Mesenteric fat pad (tissue), 1 donor: ENCODE measurements at regions not wholly inside any gene's neighbourhood (a gene's known extent, or its start where the extent isn't known, plus 50 kb on each side); places are given as distances from the start of the nearest gene placed in this dataset.

ENCODE experiments used
- DNase-seq: peaks from one replicate; pipeline ENCODE4 v3.0.0-alpha.2; 2020; ENCODE audit warnings: low spot score
- donor health status: DM: yes; HTN: yes; CAD: no.

DNA sequence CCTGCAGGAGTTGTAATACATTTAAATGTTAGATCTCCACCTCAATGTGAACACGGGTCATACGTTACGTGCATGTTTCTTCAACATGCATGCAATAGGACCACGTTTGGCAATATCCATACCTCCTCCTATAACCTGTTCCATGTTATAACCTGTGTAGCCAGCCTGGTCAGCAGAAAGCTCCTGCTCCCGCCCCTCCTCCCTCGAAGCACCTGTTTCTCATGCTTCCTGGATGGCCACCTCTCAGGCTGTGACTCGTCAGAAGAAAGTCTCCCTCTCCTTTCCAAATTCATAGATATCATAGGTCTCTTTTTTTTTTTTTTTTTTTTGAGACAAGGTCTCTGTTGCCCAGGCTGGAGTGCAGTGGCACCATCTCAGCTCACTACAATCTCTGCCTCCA, 96.5 kb downstream of the HMX1 start:
- DNase-seq, result peak; percentile 65

- DNase-seq, result peak; percentile 18
Observed at GRCh38 chr4:8774071-8774470, 97.6 kb downstream of the HMX1 start.

DNA sequence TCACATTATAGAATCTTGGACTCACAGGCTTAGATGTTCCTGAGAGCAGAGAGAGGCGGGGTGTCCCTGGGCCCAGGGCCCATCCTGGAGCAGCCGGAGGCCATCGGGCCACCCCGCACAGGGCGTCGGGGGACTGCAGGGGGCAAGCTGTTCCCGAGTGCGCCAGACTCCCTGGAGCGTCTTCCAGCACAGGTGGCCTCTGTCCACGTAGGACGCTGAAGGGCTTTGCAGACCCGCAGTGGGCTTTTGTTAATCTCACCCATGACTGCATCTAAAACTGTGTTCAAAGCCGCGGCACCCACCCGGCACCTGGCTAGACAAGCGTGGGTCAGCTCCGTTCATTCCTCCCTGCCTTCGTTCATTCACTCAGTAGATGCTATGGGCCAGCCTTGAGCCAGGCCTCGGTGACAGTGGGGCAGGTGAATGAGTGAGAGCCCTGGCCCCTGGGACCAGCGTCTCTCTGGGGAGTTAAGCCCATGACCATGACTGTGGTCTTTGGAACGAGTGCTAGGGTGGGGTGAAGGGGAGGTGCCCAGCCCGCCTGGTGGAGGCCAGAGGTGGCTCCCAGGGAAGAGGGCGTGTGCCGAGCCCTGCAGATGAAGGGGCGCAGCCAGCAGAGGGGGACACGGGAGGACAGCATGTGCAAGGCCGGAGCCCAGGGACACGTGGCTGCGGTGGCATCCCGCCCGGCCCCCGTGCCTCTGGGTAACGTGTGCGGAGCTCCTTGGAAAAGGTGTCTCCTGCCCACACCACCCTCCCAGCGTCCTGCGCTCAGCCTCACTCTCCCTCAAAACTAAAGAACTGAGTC, 98.3 kb downstream of the HMX1 start:
- peak; percentile 81 for DNase-seq

GRCh38 chr4:8772499-8773123, 99.0 kb downstream of the HMX1 start:
- DNase-seq, result peak; percentile 73

GRCh38 chr4:8771666-8772065, 100.0 kb downstream of the HMX1 start:
- DNase-seq, result peak; percentile 45

DNA sequence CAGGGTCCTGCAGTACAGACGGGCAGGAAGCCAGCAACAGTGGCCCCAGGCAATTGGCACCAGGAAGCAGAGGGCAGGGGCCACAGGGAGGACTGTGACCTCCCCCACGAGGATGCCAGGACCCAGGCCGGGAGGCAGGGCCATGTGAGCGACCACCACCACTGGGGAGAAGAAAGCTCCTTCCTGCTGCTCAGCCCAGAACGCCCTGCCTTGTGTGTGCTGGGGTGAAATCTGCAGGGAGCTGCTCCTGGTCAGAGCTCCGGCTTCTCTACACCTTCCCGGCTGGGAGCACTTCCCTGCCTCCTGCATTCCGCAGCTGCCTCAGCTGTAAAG, 100.4 kb downstream of the HMX1 start:
- peak; percentile 75 for DNase-seq

DNA sequence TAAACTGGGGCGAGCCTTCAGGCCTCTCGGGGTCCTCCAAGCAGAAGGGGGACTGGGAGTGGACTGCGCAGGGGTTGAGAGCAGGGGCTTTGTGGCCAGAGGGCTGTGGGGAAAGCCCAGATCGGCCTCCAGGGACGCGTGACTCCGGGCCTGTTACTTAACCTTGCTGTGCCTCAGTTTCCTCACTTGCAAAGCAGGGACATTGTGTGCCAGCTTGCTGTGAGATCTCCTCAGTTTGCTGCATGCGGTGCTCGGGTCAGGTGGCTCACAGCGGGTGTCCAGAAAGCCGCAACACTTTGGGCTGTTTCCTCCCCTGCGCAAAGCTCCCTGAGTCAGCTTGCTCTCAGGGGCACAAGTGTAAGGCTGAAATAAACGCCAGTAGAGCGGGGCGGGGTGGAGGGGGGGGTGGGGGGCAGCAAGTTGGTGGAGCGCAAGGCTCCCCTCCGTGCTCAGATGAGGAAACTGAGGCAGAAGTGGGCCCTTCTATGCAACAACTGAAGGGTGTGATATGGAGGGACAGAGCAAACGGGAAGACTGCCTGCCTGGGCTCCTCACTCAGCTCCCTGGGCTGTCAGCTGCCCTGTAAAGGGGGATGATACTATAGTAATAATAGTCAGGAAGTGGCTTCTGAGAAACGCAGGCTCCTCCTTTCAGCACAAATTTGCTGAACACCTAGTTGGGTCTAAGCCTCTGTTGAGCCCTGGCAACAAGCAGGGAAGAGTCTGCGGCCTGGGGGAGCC, 101.0 kb downstream of the HMX1 start:
- DNase-seq, result peak; percentile 65

DNA sequence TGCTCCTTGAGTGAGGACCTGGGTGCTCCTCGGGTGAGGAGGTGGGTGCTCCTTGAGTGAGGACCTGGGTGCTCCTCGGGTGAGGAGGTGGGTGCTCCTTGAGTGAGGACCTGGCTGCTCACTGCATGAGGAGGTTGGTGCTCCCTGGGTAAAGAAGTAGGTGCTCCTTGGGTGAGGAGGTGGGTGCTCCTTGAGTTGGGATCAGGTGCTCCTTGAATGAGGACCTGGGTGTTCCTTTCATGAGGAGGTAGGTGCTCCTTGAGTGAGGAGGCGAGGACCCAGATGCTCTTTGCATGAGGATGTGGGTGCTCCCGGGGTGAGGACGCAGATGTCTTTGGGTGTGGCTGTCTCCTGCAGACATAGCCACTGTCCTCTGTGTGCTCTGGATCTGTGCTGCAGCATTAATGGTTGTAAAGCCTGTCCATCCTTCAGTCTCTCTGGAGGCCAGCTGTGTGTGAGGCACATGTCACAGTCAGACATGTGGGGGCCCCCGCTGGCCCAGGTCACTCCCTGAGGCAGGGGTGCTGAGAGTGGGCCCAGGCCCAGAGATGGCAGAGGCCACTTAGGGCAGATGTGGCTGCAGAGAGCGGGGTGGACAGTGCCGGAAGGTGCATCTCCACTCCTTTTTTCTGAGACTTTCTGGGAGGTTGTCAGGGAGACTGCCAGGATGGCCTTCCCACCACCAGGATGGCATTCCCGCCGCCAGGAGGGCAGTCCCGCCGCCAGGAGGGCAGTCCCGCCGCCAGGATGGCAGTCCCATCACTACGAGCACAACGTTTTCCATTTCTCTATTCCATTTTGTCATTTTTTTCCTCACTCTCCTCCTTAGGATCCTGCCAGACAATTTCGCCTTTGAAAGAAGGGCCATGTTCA, 101.8 kb downstream of the HMX1 start:
- peak; percentile 62 for DNase-seq

- DNase-seq, result peak; percentile 67
Observed at GRCh38 chr4:8768357-8768999, 103.2 kb downstream of the HMX1 start.

- DNase-seq, result peak; percentile 65
Observed at GRCh38 chr4:8766610-8767009, 105.0 kb downstream of the HMX1 start.

- DNase-seq, result peak; percentile 85
Observed at GRCh38 chr4:8765631-8766590, 105.7 kb downstream of the HMX1 start.

- DNase-seq, result peak; percentile 72
Observed at GRCh38 chr4:8765084-8765483, 106.6 kb downstream of the HMX1 start.

GRCh38 chr4:8763966-8764901, 107.4 kb downstream of the HMX1 start:
- peak; percentile 72 for DNase-seq

DNA sequence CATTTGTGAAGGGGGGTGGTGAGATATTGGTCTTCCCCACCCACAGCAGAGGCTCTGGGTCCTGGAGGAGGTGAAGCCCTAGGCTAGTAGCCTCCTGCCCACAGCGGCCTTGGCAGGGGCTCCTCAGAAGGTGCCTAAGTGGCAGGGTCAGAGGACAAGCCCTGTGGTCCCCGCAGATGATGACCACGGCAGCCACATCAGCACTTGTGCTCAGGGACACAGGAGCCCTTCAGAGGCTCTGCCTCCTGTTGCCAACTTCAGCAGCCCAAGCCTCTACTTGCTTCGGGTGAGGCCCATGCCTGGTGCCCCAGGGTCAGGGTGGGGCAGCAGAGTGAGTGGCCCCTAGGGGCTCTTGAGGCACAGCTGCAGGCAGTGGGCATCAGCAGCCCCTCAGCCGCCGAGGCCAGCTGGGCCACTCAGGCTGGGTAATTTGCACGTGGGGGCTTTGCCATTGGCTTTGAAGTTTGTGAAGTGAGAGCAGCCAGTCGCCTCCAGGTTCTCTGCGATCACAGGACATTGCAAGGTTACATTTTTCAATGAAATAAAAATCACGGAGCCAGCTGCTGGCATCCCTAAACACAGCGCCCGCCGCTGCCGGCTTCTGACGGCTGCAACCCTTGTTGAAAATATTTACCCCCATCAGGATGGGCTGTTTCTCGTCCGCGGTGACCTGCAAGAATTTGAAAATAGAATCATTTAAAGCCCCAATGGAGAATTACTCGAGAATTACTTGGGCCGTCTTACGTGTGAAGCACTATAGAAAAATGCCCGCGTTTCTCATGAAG, 108.5 kb downstream of the HMX1 start:
- DNase-seq, result peak; percentile 82

DNA sequence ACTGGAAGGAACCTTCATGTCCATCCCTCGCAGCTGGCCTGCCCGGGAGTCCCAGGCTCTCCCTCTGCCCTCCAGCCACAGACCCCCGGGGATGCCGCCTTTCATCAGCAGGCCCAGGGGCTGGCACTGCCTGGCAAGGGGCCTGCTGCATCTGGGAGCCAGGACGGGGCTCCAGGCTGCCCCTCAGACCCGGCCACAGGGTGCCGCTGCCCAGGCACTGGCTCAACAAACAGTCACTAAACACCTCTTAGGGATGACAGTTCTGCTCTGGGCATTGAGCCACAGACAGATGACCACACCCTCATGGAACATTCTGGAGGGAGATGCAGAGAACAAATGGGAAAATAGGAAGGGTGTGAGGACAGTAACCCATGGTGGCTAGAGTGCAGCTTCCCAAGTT, 109.3 kb downstream of the HMX1 start:
- peak; percentile 78 for DNase-seq

GRCh38 chr4:8761824-8762205, 109.8 kb downstream of the HMX1 start:
- DNase-seq, result peak; percentile 72

DNA sequence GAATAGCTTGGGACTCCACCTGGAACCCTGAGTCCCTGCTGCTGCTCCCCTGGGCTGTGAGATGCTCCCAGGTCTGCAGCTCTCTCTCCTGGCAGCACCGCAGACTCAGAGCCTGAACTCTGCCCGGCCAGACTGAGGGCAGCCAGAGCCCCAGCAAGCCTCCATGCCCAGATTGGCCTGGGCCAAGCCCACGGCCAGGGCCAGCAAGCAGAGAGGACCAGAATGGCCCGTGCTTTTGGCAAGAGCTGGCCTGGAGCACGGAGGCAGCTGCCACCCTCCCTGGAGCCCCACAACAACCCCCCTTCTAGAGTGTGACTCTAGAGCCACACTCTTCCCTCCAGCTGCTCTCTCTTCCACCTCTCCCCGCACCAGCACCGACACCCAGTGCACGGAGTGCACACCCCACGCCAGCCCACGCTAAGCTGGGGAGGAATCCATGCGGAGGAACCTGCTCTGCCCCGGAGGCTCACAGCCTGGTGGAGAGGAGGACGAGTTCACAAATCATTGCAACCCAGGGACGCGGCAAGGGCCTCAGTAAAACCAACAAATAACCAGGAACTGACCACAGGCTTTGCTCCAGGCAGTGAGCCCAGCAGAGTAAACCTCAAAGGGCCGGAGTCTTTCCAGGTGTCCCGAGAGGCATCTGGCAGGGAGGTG, 110.3 kb downstream of the HMX1 start:
- peak; percentile 73 for DNase-seq
